Activated CD4-positive, CD25-positive, alpha-beta regulatory T cell treated with anti-CD3 and anti-CD28 coated beads, Interleukin-2, amount 50 U/mL, for 72 hours (primary cell): ENCODE measurements at regions not wholly inside any gene's neighbourhood (a gene's known extent, or its start where the extent isn't known, plus 50 kb on each side); places are given as distances from the start of the nearest gene placed in this dataset.

Experiments
- DNase-seq: peaks from one replicate; pipeline ENCODE4 v3.0.0; 2021

DNA sequence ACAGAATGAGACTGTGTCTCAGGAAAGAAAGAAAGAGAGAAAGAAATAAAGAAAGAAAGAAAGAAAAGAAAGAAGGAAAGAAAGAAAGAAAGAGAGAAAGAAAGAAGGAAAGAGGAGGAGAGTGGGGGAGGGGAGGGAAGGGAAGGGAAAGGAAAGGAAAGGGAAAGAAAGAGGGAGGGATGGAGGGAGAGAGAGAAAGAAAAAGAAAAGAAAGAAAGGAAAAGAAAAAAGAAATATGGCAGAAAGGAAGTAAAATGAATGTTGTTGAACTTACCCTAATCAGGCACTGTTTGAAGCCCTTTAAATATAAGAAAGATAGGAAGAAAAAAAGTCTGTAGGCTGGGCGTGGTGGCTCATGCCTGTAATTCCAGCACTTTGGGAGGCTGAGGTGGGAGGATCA, 276.1 kb downstream of the INSC start:
- DNase-seq = no peak

DNA sequence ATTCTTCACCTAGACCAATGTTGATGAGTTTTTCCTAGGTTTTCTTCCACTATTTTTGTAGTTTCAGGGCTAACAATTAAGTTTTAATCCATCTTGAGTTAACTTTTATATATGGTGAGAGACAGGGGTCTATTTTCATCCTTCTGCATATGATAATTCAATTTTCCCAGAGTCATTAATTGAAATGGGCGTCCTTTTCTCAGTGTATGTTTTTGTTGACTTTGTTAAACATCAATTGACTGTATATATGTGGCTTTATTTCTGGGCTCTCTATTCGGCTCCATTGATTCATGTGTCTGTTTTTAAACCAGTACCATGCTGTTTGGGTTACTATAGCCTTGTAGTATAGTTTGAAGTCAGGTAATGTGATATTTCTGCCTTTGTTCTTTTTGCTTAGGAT, 282.1 kb downstream of the INSC start:
- no peak for DNase-seq

DNA sequence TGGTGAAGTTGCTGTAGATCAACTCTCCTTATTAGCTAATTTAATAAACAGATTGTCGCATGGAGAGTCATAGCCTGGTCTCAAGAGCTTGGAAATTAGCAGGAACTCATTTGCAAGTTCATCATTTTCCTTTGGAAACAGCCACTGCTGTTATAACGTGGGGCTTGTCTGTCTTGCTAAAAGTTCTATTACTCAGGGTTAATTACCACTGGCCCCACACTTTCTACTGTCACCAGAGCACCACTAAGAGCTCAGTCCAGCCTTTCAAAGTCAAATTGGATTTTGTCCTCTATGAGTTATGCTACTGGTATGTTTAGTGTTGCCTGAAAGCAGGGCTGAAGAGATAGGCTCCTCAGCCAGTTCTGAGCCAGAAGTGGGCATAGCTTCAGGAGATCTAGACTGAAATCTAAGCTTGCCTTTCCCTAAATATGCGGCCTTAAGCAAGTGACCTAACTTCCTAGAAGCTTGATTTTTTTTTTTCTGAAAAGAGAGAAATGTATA, 292.2 kb downstream of the INSC start:
- DNase-seq = no peak

DNA sequence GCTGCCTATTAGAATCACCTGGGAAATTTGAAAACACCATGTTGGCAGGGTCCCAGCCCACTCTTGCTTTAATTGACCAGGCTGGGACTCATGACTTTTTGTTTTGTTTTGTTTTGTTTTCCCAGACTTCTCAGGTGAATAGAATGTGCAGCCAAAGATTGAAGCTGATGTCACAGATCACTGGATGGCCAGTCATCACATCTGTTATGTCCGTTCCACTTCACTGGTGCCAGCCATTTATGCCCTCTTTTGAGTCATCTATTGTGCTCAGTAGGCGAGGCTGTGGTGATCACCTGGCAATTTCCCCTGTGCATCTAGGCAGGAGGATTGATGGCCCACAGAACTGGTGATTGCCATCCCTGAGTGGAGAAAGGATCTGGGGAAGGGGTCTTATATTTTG, 297.3 kb downstream of the INSC start:
- DNase-seq = no peak

DNA sequence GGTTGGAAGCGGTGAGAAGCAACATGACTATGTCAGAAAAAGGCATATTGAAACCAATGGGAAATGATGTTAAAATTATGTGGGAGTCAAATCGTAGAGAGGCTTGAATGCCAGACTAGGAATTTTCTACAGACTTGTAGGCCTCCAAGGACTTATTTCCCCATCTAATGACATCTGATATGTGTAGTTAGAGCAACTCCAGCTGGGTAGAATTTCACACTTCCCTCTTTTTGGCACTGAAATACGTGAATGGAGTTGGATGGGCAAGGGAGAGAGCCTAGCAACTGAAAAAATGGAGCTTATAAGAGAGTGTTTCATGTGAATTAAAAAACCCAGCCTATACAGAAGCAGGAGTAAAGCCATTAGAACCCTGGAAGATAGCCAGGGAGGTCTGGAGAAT, 304.2 kb downstream of the INSC start:
- no peak for DNase-seq

DNA sequence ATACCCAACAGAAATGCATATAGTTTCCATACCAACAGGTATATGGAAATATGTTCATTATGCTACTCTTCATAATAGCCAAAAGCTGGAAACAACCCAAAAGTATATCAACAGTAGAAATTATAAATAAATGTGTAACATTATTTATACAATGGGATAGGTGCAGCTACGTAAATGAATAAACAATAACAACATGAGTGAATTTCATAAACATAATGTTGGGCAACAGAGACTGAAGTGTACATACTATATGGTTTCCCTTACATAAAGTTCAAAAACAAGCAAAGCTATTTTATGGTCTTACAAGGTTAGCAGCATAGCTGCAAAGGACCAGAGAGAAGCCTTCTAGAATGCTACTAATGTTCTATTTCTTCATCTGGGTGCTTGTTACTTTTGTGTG, 305.0 kb downstream of the INSC start:
- no peak for DNase-seq

DNA sequence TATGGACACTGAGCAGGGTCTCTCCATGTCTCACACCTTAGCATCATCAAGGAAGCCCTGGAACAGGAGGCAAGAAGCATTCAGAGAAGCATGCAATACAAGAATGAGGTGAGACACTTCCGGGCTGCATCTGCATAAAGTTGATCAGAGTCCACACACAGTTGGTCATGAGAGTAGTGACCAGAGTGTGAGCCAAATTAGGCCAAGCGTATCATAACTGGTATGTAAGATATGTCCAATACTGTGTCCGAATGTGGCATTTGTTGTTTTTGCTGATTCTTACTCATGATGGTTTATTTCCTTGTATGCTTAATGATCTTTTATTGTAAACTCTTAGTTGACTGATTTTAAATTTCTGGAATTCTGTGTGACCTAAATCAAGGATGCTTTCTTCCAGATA, 315.7 kb downstream of the INSC start:
- DNase-seq = no peak

DNA sequence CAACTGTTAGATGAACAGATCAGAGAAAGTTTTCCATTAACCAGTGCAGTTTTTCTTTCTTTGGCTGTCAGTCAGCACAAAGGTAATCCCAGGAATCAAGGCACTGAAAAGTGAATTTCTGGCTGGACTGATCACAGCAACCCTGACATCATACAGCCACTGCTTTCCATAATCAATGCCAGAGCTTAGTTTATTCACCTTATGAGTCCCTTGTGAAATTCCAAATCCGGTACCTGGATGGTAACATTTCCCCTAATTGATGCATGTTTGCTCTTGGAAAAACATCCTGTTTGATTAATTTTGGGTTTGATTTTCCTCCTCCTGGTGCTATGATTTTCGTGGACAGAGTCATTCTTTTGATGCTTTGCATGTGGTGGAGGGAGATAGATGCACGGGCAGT, 319.8 kb downstream of the INSC start:
- DNase-seq = no peak

DNA sequence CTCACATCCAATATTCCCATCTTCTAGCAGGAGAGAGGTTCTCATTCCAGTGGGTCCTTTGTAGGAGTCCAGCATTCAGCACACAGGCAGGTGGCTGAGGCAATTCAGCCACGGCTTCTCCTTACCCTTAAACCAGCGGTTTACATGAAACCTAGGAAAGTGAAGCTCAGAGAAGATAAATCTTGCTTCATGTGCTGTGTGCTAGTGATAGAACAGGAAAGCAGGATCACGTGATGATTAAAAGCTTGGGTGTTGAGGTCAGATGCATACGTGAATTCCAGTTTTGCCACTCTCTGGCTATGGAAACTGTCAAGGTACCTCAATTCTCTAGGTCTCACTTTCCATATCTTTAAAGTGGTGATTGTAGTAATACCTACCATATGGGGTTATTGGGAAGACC, 331.6 kb downstream of the INSC start:
- no peak for DNase-seq

DNA sequence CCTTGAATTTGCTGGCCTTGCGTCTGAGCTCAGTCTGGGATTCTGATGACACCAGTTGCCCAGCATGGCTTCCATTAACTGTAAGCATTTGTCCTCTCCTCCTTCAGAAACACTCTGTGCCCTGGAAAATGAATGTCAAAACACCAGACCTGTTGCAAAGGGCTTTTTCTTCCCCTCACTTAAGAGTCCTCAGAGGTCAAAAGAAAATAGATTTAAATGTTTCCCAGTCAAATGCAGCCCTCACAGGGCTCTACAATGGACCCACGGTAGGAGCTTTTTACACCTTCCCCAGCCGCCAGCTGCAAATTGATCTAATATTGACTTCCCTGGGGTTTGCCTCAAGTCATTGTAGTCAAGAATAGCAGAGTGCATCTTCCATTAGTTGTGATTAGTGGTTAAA, 332.2 kb downstream of the INSC start:
- no peak for DNase-seq

DNA sequence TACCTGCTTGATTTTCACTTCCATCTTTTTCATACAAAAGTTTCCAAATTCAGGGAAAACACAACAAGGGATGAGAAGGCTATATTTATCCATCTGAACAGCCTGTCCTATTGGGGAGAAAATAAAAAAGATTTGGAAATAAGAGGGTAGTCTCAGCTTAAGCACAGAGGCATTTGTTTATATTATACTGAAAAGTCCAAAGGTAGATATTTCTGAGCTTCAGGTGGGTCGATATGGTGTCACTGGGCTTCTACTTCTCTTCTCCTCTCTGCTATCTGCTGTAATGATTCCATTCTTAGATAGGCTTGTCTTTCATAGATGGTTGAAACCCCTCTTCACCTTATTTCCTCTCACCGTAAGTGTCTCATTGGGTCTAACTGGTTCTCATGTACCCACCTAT, 337.0 kb downstream of the INSC start:
- DNase-seq = no peak

DNA sequence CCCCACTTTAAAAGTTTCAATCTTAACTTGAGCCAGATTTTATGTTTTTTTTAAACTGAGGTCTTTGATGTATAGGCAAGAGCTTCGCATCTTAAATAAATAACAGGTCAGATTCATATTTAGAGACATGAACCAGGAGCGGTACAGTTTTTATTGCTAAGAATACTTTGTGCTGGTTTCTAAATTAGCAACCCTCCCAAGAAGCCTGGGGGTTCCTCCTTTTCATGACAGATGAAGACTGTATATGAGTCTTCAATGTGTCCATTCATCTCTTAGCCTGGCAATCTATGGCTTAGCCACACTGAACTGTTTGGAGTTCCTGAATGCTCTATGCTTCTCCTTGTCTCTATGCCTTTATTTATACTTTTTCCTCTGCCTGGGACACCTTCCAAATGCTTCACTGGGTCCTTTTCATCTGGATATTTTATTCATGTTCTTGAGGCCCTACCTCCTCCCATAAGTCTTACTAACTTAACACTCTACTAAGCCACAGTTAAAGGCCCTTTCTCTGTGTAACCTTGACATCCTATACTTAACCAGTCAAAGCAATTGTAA, 338.6 kb downstream of the INSC start:
- no peak for DNase-seq

DNA sequence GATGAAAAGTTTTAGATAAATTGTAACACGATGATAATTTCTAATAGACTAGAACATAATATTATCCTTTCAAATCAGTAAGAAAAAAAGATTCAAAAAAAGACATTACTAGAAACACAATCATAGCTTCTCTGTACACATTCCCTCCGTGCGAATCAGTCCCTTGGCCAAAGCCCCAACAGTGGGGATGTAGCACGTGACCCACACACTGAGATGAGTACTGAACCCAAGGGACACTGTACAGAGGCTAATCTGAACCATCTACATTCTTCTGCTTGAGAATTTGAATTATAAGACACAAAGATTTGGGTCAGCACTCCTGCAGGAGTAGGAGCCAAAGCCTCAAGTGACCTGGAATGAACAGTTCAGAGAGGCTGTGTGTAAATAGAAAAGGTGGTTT, 353.7 kb downstream of the INSC start:
- no peak for DNase-seq

DNA sequence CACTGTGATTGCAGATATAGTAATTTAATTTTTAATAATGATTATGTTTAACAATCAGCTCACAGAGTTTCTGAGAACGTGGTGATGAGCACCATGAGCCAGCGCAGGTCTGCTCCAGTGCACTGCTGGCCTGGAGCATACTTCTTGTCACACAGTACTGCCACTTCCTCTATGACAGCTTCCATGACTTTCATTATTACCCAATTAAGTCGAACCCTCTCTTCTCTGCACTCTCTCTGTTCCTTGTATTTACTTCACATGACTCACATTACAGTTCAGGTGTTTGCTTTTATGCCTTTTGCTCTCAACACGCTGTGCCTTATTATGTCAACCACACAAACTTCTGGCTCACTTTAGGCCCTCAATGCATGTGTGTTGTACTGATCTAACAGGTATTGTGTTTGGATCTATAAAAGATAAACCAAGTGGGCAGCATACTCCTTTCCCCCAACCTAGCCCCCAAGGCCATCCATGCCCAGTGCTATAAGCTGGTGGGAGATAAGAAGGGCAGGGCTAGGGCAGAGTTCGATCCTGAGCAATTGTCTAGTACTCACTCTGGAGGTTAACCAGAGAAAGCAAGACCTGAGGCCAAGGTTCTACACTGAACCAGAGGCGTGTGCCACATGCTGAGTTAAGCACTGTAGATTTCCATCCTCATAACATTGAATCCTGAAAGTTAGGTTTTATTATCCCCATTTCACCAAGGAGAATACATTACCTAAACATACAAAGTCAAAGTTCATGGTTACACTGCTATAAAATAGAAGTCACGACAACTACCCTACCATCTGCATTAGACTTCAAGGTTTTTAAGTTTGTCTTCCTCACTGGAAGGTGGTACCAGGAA, 356.5 kb downstream of the INSC start:
- no peak for DNase-seq

DNA sequence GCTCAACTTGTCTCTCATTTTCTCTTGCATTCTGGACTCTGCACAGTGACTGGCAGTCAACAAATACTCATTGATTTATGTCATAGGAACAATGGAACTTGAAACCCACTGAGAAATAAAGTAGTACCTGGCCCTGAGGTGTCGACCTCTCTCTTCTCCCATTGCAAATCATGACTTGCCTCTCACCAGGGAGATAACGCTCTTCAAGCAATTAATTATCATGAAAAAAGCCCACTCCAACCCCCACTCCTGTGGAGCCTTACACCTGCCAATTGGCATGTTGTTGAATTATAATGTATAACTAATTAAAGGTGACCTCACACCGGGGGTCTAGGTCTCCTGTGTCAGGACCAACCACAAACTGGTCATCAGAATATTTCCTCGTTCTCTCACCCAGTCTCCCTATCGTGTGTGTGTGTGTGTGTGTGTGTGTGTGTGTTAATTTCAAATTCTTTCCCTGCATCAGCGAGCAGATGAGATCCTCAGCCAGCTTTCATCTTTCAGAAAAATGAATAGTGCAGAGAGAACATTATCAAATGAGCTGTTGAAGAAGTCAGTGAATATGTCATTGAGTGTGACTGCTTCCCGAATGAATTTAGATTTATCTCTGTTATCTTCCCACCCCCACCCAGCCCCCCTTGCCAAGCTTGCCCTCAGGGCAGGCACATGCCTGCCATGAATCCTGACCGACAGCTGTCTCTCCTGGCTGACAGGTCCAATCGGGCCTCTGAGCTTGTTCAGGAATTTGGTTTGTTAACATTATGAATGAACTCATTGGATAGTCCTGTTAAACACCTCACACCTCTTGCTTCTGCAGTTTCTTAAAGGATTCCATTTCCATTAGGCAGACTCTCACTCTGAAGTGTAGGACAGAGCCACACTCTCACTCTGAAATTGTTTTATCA, 357.4 kb downstream of the INSC start:
- no peak for DNase-seq

DNA sequence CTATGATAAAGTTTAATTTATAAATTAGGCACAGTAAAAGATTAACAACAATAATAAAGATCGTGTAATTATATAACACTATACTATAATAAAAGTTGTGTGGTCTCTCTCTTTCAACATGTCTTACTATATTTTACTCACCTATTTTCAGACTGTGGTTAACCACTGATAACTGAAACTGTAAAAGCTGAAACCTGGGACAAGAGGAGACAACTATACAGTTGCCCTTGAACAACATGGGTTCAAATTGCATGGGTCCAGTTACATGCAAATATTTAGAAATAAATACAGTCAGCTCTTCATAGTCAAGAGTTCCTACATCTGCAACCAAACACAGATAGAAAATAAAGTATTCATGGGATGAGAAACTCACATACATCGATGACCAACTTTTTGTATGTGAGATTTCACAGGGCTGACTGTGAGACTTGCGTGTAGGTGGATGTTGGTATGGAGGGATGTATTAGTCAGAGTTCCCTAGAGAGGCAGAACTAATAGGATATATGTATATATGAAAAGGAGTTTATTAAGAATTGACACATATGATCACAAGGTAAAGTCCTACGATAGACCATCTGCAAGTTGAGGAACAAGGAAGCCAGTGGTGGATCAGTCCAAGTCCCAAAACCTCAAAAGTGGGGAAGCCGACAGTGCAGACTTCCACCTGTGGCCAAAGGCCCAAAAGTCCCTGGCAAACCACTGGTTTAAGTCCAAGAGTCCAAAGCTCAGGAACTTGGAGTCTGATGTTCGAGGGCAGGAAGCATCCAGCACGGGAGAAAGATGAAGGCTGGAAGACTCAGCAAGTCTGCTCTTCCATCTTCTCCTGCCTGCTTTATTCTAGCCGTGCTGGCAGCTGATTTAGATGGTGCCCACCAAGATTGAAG, 359.5 kb downstream of the INSC start:
- no peak for DNase-seq

DNA sequence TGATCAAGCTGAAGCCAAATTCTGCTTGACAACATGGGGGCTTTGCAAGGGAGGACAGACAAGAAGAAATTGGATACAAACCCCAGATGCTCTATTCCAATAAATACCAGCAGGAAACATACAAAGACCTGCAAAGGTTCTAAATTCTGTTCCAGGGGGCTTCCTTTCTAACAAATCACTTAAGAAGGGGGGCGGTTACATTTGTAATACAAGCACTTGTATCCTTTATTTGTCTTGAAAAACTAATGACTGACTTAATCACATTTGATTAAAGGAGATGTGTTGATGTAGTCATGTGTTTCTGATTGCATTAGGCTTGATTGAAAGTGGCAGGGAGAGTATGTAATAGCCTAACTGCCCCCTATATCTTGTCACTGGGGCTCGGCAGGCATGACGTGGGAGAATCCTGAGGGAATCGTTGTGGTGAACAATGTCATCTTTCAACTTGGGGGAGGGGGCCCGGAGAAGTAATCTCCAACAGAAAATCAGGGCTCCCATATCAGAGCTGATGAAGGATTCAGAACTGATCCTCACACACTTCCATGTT, 361.7 kb downstream of the INSC start:
- DNase-seq = no peak

DNA sequence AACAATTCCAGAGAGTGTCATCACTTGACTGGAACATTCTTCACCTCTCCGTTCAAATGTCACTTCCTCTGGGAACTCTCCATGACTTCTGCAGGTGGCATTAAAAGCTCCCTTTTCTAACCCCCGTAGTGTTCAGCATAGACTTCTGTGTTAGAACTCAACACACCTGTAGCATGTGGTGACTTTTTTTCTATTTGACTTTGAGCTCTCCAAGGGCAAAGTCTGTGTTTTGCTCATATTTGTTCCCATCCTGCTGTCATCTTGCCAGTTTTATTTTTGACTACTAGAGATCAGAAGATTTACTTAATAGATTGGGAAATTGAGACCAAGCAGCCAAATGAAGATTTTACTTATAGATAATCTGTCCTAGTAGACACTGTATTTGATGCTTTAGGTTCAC, 367.1 kb downstream of the INSC start:
- no peak for DNase-seq

DNA sequence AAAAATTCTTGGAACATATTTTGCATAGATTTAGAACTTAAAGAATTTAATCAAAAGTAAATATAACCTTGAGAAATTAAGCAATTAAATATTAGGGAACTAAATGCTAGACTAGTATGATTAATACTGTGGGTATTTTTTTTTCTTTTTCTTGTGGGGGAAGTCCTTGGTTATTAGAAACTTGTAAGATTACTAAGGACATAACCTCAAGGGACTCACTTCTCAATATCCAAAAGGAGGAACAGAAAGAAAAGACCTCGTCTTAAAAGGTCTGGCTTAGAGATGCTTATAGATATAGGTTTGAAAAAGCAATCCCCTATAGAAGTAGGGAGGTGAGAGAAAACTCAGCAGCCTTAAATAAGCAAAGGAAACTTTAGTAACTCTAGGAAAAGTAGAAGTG, 368.5 kb downstream of the INSC start:
- no peak for DNase-seq

DNA sequence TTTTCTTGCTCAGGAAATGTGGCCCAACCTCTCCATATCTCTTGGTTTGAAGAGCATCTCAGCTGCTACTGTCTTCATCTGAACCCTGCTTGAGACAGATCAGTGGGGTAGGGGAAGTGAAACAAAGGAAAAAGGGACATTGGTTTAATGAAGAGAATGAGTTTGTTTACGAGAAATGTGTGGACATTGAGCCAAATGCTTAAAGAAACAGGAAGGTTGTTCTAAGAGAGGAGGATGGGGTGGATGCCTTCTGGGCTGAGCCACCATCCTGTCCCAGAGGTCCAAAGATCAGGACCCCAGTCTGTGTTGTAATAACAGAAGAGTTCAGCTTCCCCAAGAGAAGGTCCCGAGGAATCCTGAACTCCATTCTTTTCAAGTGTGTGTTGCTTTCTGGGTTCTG, 369.7 kb downstream of the INSC start:
- DNase-seq = no peak

DNA sequence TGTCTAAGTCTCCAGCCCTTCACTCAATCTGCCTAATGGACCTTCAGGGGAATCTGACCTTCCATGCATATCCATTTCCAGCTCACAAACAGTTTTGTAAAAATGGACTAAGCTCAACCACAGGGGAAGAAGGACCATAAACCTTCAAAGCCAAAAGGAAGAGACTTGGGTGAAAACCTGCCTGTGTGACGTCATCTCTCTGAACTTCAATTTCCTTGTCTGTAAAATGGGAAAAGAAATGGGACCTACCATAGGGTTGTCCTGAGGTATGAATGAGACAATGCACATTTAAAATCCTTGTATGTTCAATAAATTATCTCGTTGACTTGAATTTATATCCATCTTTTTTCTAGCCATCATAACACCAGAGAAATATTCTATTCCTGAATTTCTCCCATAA, 370.7 kb downstream of the INSC start:
- no peak for DNase-seq

DNA sequence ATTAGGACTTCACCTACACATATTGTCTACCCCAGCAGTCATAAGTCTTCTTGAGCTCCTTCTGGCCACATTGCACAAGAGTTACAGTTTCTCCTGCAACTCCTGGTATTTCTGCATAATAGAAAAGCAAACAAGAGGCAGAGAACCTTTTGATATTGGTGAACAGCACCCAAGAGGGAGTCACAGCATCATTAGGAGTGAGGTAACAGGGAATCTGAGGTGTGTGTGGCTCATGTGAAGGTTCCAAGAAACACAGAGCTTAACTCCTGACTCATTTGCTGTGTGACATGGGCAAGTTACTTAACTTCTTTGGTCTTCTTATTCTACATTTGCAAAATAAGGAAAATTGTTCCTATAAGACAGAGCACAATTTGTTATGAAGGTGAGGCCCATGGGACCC, 374.6 kb downstream of the INSC start:
- DNase-seq = no peak
